HEK293 (cell line): ENCODE measurements at regions not wholly inside any gene's neighbourhood (a gene's known extent, or its start where the extent isn't known, plus 50 kb on each side); places are given as distances from the start of the nearest gene placed in this dataset.

ENCODE experiments used
- CTCF ChIA-PET: fragments of 350-600 bp; formaldehyde crosslinking; extraction: SDS; loops from one replicate; lab custom pipeline; 2021; ENCODE audit warnings: antibody characterized with exemption; lab: Yijun Ruan, JAX
- POLR2A ChIA-PET: fragments of 300-600 bp; formaldehyde crosslinking; extraction: SDS; loops from one replicate; lab custom pipeline; 2020; ENCODE audit warnings: antibody characterized with exemption, inconsistent platforms; lab: Yijun Ruan, JAX
- H3K27ac ChIP-seq: fragments of 200-500 bp; sonication (Bioruptor generic); 2 replicates; pipeline ENCODE4 v1.5.1; 2014; ENCODE audit warnings: low read depth, low read length, control low read depth, inconsistent platforms; ENCODE audit errors: extremely low read depth
- H3K36me3 ChIP-seq, 2 experiments: fragments of 200-500 bp in 1 of 2; sonication (Bioruptor generic) in 1 of 2; 1 replicate in 1 of 2; 2 replicates in 1 of 2; pipeline ENCODE4 v1.5.1; 2014 to 2017; ENCODE audit warnings: inconsistent platforms in 2 of 2, low read length in 2 of 2; ENCODE audit not compliant: control insufficient read depth in 2 of 2, insufficient read depth in 1 of 2
- H3K4me1 ChIP-seq: fragments of 200-500 bp; sonication (Bioruptor generic); 2 replicates; pipeline ENCODE4 v1.5.1; 2014; ENCODE audit warnings: mild to moderate bottlenecking, low read length, inconsistent platforms; ENCODE audit not compliant: control insufficient read depth, insufficient read depth
- H3K4me3 ChIP-seq: 2 replicates; pipeline ENCODE4 v1.5.1; 2011; ENCODE audit warnings: low read depth, mild to moderate bottlenecking, control low read depth, low read length, moderate library complexity
- H3K9me3 ChIP-seq: fragments of 200-500 bp; sonication (Bioruptor generic); 2 replicates; pipeline ENCODE4 v1.5.1; 2014; ENCODE audit warnings: low read depth, low read length, inconsistent platforms; ENCODE audit not compliant: control insufficient read depth, insufficient read depth
- GLI4 ChIP-seq: fragments of 450-650 bp; formaldehyde crosslinking; IDR thresholded peaks from 2 replicates; pipeline ENCODE4 v1.5.1; 2016; ENCODE audit warnings: missing biosample characterization, missing genetic modification characterization
- KLF8 ChIP-seq: fragments of 450-650 bp; formaldehyde crosslinking; IDR thresholded peaks from 2 replicates; pipeline ENCODE4 v1.5.1; 2016; ENCODE audit warnings: missing biosample characterization, missing genetic modification characterization
- SCRT1 ChIP-seq: fragments of 450-650 bp; formaldehyde crosslinking; IDR thresholded peaks from 2 replicates; pipeline ENCODE4 v1.5.1; 2016; ENCODE audit warnings: missing biosample characterization, missing genetic modification characterization, borderline replicate concordance
- SP7 ChIP-seq: fragments of 450-650 bp; formaldehyde crosslinking; IDR thresholded peaks from 2 replicates; pipeline ENCODE4 v1.5.1; 2016; ENCODE audit warnings: missing biosample characterization, missing genetic modification characterization
- ZFP37 ChIP-seq: fragments of 450-650 bp; formaldehyde crosslinking; IDR thresholded peaks from 2 replicates; pipeline ENCODE4 v1.5.1; 2016; ENCODE audit warnings: missing biosample characterization, missing genetic modification characterization
- ZNF112 ChIP-seq: fragments of 450-650 bp; formaldehyde crosslinking; IDR thresholded peaks from 2 replicates; pipeline ENCODE4 v1.5.0; 2017; ENCODE audit warnings: missing biosample characterization, missing genetic modification characterization
- ZNF292 ChIP-seq: fragments of 450-650 bp; formaldehyde crosslinking; IDR thresholded peaks from 2 replicates; pipeline ENCODE4 v1.5.1; 2016; ENCODE audit warnings: low read depth, missing biosample characterization, missing genetic modification characterization, borderline replicate concordance
- ZNF324 ChIP-seq: fragments of 450-650 bp; formaldehyde crosslinking; IDR thresholded peaks from 2 replicates; pipeline ENCODE4 v1.5.1; 2016; ENCODE audit warnings: missing biosample characterization, missing genetic modification characterization
- ZNF658 ChIP-seq: fragments of 450-650 bp; formaldehyde crosslinking; IDR thresholded peaks from 2 replicates; pipeline ENCODE4; 2016; ENCODE audit warnings: missing biosample characterization, missing genetic modification characterization
- TF ChIP-seq, protein P1 (sequence below): fragments of 450-650 bp; formaldehyde crosslinking; IDR thresholded peaks from 2 replicates; pipeline ENCODE4 v1.5.1; 2017; ENCODE audit warnings: missing biosample characterization, missing genetic modification characterization
- TF ChIP-seq, protein P2 (sequence below): fragments of 450-650 bp; formaldehyde crosslinking; IDR thresholded peaks from 2 replicates; pipeline ENCODE4 v1.5.1; 2016; ENCODE audit warnings: missing biosample characterization, missing genetic modification characterization, low read depth
- TF ChIP-seq, protein P3 (sequence below): fragments of 450-650 bp; formaldehyde crosslinking; IDR thresholded peaks from 2 replicates; pipeline ENCODE4 v1.5.1; 2016; ENCODE audit warnings: missing biosample characterization, missing genetic modification characterization, borderline replicate concordance
- TF ChIP-seq, protein P4 (sequence below): fragments of 450-650 bp; formaldehyde crosslinking; IDR thresholded peaks from 2 replicates; pipeline ENCODE4 v1.5.1; 2017; ENCODE audit warnings: missing biosample characterization, mild to moderate bottlenecking, missing genetic modification characterization, moderate library complexity
- TF ChIP-seq, protein P5 (sequence below): fragments of 450-650 bp; formaldehyde crosslinking; IDR thresholded peaks from 2 replicates; pipeline ENCODE4 v1.5.1; 2016; ENCODE audit warnings: missing biosample characterization, missing genetic modification characterization, borderline replicate concordance
- TF ChIP-seq, protein P6 (sequence below): fragments of 450-650 bp; IDR thresholded peaks from 2 replicates; pipeline ENCODE4 v1.5.1; 2018; ENCODE audit warnings: missing biosample characterization, mild to moderate bottlenecking, missing genetic modification characterization

DNA sequence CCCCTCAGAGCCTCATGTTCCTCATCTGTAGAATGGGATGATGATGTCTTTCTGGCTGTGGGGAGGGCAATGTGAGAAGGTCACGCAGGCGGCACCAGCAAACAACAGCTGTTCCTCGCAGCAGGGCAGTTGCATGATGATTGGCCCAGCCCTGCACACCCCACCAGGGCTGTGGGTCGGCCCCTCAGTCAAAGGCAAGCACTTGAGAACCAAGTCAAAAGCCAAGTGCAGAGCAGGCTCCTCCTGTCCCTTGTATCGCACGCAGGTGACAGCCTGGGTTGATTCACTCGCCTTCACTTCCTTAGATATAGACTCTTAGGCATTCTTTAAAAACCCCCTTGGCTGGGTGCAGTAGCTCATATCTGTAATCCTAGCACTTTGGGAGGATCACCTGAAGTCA is 191.9 kb upstream of the C1orf174 start:
- H3K9me3 ChIP-seq: no peaks in the 10 kb centered on the region
- no peak overlapping the region for H3K27ac ChIP-seq
- TF ChIP-seq ZNF112 (no peak), KLF8 (tag by site-specific recombination) (no peak), SCRT1 (tag by site-specific recombination) (no peak), ZNF292 (no peak), ZFP37 (no peak), ZNF324 (no peak), ZNF658 (tag by site-specific recombination) (no peak), SP7 (tag by site-specific recombination) (no peak), GLI4 (tag by site-specific recombination) (no peak)
- TF ChIP-seq, protein P1, sequence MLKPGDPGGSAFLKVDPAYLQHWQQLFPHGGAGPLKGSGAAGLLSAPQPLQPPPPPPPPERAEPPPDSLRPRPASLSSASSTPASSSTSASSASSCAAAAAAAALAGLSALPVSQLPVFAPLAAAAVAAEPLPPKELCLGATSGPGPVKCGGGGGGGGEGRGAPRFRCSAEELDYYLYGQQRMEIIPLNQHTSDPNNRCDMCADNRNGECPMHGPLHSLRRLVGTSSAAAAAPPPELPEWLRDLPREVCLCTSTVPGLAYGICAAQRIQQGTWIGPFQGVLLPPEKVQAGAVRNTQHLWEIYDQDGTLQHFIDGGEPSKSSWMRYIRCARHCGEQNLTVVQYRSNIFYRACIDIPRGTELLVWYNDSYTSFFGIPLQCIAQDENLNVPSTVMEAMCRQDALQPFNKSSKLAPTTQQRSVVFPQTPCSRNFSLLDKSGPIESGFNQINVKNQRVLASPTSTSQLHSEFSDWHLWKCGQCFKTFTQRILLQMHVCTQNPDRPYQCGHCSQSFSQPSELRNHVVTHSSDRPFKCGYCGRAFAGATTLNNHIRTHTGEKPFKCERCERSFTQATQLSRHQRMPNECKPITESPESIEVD (tag by site-specific recombination): no peak
- TF ChIP-seq, protein P2, sequence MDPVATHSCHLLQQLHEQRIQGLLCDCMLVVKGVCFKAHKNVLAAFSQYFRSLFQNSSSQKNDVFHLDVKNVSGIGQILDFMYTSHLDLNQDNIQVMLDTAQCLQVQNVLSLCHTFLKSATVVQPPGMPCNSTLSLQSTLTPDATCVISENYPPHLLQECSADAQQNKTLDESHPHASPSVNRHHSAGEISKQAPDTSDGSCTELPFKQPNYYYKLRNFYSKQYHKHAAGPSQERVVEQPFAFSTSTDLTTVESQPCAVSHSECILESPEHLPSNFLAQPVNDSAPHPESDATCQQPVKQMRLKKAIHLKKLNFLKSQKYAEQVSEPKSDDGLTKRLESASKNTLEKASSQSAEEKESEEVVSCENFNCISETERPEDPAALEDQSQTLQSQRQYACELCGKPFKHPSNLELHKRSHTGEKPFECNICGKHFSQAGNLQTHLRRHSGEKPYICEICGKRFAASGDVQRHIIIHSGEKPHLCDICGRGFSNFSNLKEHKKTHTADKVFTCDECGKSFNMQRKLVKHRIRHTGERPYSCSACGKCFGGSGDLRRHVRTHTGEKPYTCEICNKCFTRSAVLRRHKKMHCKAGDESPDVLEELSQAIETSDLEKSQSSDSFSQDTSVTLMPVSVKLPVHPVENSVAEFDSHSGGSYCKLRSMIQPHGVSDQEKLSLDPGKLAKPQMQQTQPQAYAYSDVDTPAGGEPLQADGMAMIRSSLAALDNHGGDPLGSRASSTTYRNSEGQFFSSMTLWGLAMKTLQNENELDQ: no peak
- TF ChIP-seq, protein P3, sequence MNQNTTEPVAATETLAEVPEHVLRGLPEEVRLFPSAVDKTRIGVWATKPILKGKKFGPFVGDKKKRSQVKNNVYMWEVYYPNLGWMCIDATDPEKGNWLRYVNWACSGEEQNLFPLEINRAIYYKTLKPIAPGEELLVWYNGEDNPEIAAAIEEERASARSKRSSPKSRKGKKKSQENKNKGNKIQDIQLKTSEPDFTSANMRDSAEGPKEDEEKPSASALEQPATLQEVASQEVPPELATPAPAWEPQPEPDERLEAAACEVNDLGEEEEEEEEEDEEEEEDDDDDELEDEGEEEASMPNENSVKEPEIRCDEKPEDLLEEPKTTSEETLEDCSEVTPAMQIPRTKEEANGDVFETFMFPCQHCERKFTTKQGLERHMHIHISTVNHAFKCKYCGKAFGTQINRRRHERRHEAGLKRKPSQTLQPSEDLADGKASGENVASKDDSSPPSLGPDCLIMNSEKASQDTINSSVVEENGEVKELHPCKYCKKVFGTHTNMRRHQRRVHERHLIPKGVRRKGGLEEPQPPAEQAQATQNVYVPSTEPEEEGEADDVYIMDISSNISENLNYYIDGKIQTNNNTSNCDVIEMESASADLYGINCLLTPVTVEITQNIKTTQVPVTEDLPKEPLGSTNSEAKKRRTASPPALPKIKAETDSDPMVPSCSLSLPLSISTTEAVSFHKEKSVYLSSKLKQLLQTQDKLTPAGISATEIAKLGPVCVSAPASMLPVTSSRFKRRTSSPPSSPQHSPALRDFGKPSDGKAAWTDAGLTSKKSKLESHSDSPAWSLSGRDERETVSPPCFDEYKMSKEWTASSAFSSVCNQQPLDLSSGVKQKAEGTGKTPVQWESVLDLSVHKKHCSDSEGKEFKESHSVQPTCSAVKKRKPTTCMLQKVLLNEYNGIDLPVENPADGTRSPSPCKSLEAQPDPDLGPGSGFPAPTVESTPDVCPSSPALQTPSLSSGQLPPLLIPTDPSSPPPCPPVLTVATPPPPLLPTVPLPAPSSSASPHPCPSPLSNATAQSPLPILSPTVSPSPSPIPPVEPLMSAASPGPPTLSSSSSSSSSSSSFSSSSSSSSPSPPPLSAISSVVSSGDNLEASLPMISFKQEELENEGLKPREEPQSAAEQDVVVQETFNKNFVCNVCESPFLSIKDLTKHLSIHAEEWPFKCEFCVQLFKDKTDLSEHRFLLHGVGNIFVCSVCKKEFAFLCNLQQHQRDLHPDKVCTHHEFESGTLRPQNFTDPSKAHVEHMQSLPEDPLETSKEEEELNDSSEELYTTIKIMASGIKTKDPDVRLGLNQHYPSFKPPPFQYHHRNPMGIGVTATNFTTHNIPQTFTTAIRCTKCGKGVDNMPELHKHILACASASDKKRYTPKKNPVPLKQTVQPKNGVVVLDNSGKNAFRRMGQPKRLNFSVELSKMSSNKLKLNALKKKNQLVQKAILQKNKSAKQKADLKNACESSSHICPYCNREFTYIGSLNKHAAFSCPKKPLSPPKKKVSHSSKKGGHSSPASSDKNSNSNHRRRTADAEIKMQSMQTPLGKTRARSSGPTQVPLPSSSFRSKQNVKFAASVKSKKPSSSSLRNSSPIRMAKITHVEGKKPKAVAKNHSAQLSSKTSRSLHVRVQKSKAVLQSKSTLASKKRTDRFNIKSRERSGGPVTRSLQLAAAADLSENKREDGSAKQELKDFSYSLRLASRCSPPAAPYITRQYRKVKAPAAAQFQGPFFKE: no peak
- TF ChIP-seq, protein P4, sequence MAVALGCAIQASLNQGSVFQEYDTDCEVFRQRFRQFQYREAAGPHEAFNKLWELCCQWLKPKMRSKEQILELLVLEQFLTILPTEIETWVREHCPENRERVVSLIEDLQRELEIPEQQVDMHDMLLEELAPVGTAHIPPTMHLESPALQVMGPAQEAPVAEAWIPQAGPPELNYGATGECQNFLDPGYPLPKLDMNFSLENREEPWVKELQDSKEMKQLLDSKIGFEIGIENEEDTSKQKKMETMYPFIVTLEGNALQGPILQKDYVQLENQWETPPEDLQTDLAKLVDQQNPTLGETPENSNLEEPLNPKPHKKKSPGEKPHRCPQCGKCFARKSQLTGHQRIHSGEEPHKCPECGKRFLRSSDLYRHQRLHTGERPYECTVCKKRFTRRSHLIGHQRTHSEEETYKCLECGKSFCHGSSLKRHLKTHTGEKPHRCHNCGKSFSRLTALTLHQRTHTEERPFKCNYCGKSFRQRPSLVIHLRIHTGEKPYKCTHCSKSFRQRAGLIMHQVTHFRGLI (tag by site-specific recombination): no peak
- TF ChIP-seq, protein P5, sequence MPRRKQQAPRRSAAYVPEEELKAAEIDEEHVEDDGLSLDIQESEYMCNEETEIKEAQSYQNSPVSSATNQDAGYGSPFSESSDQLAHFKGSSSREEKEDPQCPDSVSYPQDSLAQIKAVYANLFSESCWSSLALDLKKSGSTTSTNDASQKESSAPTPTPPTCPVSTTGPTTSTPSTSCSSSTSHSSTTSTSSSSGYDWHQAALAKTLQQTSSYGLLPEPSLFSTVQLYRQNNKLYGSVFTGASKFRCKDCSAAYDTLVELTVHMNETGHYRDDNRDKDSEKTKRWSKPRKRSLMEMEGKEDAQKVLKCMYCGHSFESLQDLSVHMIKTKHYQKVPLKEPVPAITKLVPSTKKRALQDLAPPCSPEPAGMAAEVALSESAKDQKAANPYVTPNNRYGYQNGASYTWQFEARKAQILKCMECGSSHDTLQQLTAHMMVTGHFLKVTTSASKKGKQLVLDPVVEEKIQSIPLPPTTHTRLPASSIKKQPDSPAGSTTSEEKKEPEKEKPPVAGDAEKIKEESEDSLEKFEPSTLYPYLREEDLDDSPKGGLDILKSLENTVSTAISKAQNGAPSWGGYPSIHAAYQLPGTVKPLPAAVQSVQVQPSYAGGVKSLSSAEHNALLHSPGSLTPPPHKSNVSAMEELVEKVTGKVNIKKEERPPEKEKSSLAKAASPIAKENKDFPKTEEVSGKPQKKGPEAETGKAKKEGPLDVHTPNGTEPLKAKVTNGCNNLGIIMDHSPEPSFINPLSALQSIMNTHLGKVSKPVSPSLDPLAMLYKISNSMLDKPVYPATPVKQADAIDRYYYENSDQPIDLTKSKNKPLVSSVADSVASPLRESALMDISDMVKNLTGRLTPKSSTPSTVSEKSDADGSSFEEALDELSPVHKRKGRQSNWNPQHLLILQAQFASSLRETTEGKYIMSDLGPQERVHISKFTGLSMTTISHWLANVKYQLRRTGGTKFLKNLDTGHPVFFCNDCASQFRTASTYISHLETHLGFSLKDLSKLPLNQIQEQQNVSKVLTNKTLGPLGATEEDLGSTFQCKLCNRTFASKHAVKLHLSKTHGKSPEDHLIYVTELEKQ (tag by site-specific recombination): no peak
- TF ChIP-seq, protein P6, sequence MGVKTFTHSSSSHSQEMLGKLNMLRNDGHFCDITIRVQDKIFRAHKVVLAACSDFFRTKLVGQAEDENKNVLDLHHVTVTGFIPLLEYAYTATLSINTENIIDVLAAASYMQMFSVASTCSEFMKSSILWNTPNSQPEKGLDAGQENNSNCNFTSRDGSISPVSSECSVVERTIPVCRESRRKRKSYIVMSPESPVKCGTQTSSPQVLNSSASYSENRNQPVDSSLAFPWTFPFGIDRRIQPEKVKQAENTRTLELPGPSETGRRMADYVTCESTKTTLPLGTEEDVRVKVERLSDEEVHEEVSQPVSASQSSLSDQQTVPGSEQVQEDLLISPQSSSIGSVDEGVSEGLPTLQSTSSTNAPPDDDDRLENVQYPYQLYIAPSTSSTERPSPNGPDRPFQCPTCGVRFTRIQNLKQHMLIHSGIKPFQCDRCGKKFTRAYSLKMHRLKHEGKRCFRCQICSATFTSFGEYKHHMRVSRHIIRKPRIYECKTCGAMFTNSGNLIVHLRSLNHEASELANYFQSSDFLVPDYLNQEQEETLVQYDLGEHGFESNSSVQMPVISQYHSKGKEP (tag by site-specific recombination): no peak
- TF ChIP-seq, all 188 proteins: peak for 0
- POLR2A ChIA-PET: no interaction called here
- Histone ChIP-seq H3K4me1 (no peaks in the 10 kb centered on the region), H3K4me3 (no peak overlapping the region), H3K36me3 (no peaks in the 10 kb centered on the region)
- CTCF ChIA-PET: no interaction called here
